A549 (cell line): ENCODE measurements at regions not wholly inside any gene's neighbourhood (a gene's known extent, or its start where the extent isn't known, plus 50 kb on each side); places are given as distances from the start of the nearest gene placed in this dataset.

Source experiments
- CBX2 ChIP-seq: fragments of 200-600 bp; sonication (generic); IDR thresholded peaks from 2 replicates; pipeline ENCODE4 v1.6.1; 2016; ENCODE audit warnings: low read depth, mild to moderate bottlenecking, borderline replicate concordance
- CTCF ChIP-seq: fragments of >200 bp; sonication (Bioruptor Twin); formaldehyde crosslinking; IDR thresholded peaks from 3 replicates; pipeline ENCODE4 v1.5.1; 2016
- EP300 ChIP-seq, 2 experiments: fragments of >200 bp; sonication (Bioruptor Twin); formaldehyde crosslinking; IDR thresholded peaks; 2 replicates in 1 of 2; 3 replicates in 1 of 2; pipeline ENCODE4 v1.6.1; 2016 to 2017
- HDAC2 ChIP-seq: fragments of 200-600 bp; sonication (generic); IDR thresholded peaks from 2 replicates; pipeline ENCODE4 v1.6.1; 2016
- JUNB ChIP-seq: fragments of >200 bp; sonication (Bioruptor Twin); formaldehyde crosslinking; IDR thresholded peaks from 2 replicates; pipeline ENCODE4 v1.6.1; 2016
- KDM1A ChIP-seq: fragments of 200-600 bp; sonication (generic); IDR thresholded peaks from 2 replicates; pipeline ENCODE4 v1.6.1; 2016; ENCODE audit warnings: low read depth, mild to moderate bottlenecking
- MAZ ChIP-seq: fragments of 150-350 bp; IDR thresholded peaks from 2 replicates; pipeline ENCODE4 v1.6.1; 2014; ENCODE audit warnings: antibody characterized with exemption, low read depth, low read length, borderline replicate concordance
- MYC ChIP-seq: IDR thresholded peaks from 2 replicates; pipeline ENCODE4 v1.6.1; 2012; ENCODE audit warnings: mild to moderate bottlenecking, inconsistent platforms, low read length, improper control_type of control experiment, borderline replicate concordance
- POLR2A ChIP-seq: IDR thresholded peaks from 2 replicates; pipeline ENCODE4 v1.6.1; 2012; ENCODE audit warnings: mild to moderate bottlenecking, low read length
- POLR2AphosphoS2 ChIP-seq: conservative IDR thresholded peaks from 2 replicates; pipeline ENCODE4 v1.6.1; 2012; ENCODE audit warnings: low read length, improper control_type of control experiment, inconsistent platforms
- RFX5 ChIP-seq: fragments of 450-650 bp; IDR thresholded peaks from 2 replicates; pipeline ENCODE4 v1.7.1; 2014; ENCODE audit warnings: antibody characterized with exemption, mild to moderate bottlenecking, moderate library complexity
- ZC3H11A ChIP-seq: fragments of 450-650 bp; IDR thresholded peaks from 2 replicates; pipeline ENCODE4 v1.6.1; 2014; ENCODE audit warnings: antibody characterized with exemption, mild to moderate bottlenecking
- TF ChIP-seq, protein P1 (sequence below): fragments of 150-350 bp; IDR thresholded peaks from 2 replicates; pipeline ENCODE4 v1.6.1; 2014; ENCODE audit warnings: low read depth, mild to moderate bottlenecking, low read length

- TF ChIP-seq CTCF (no peak), ZC3H11A (no peak), EP300 (IDR thresholded peaks at IDR 0.05) (no peak), MYC (no peak), POLR2A (no peak), KDM1A (no peak), JUNB (no peak), RFX5 (no peak), MAZ (no peak), POLR2AphosphoS2 (no peak), HDAC2 (no peak), CBX2 (no peak)
- TF ChIP-seq, protein P1, sequence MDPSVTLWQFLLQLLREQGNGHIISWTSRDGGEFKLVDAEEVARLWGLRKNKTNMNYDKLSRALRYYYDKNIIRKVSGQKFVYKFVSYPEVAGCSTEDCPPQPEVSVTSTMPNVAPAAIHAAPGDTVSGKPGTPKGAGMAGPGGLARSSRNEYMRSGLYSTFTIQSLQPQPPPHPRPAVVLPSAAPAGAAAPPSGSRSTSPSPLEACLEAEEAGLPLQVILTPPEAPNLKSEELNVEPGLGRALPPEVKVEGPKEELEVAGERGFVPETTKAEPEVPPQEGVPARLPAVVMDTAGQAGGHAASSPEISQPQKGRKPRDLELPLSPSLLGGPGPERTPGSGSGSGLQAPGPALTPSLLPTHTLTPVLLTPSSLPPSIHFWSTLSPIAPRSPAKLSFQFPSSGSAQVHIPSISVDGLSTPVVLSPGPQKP, result no peak
Observed at GRCh38 chr2:236705295-236706105, 135.9 kb downstream of the ACKR3 start.
